ENCODE measurements at regions not wholly inside any gene's neighbourhood (a gene's known extent, or its start where the extent isn't known, plus 50 kb on each side); places are given as distances from the start of the nearest gene placed in this dataset.

- peaks cover 8% of the 10 kb centered on the region for H3K27me3 Mint-ChIP-seq
- TF ChIP-seq, protein P1, sequence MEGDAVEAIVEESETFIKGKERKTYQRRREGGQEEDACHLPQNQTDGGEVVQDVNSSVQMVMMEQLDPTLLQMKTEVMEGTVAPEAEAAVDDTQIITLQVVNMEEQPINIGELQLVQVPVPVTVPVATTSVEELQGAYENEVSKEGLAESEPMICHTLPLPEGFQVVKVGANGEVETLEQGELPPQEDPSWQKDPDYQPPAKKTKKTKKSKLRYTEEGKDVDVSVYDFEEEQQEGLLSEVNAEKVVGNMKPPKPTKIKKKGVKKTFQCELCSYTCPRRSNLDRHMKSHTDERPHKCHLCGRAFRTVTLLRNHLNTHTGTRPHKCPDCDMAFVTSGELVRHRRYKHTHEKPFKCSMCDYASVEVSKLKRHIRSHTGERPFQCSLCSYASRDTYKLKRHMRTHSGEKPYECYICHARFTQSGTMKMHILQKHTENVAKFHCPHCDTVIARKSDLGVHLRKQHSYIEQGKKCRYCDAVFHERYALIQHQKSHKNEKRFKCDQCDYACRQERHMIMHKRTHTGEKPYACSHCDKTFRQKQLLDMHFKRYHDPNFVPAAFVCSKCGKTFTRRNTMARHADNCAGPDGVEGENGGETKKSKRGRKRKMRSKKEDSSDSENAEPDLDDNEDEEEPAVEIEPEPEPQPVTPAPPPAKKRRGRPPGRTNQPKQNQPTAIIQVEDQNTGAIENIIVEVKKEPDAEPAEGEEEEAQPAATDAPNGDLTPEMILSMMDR (IDR thresholded peaks at IDR 0.05): no peak
- no peaks in the 10 kb centered on the region for H3K9me3 Mint-ChIP-seq
- no peaks in the 10 kb centered on the region for H3K4me1 Mint-ChIP-seq (ENCODE audit: low read depth)
- DNase-seq (no peak), ATAC-seq (no peak)
- no peak overlapping the region for H3K27ac Mint-ChIP-seq
- H3K36me3 Mint-ChIP-seq (ENCODE audit: low read depth): no peaks in the 10 kb centered on the region
- intact Hi-C loops (cut with micrococcal nuclease): no loop called here
- ChIA-PET CTCF (no interaction called here), POLR2A (no interaction called here)
- no peak overlapping the region for H3K4me3 Mint-ChIP-seq
These were observed 977.8 kb upstream of the NR2F2 start for GRCh38 chr15:95352631-95353187.

DNA sequence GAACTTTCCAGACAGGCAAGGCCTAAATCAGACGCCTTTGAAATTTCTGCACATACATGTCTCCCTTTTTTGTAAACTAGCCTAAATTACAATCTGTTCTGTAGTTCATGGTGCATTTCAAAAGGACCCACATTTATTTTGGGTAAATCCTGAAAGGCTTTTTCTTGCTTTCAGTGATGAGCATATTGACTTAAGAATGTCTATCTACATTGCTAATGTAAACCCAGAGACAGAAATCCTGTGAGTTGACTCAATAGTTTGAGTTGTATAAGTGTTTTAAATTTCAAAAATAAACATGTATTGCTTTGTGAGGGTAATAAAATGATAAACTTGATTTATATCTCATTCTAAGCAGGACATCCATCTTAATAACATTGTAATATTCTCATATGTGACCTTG, 977.0 kb upstream of the NR2F2 start:
- H3K36me3 Mint-ChIP-seq (ENCODE audit: low read depth): no peaks in the 10 kb centered on the region
- ATAC-seq (no peak), DNase-seq (no peak)
- CTCF ChIA-PET: no interaction called here
- TF ChIP-seq, protein P1 (IDR thresholded peaks at IDR 0.05): no peak
- no peak overlapping the region for H3K27ac Mint-ChIP-seq
- POLR2A ChIA-PET: no interaction called here
- H3K27me3 Mint-ChIP-seq: peaks cover 9% of the 10 kb centered on the region
- no peaks in the 10 kb centered on the region for H3K4me1 Mint-ChIP-seq (ENCODE audit: low read depth)
- intact Hi-C loops (cut with micrococcal nuclease): no loop called here
- H3K9me3 Mint-ChIP-seq: no peaks in the 10 kb centered on the region
- H3K4me3 Mint-ChIP-seq: no peak overlapping the region

DNA sequence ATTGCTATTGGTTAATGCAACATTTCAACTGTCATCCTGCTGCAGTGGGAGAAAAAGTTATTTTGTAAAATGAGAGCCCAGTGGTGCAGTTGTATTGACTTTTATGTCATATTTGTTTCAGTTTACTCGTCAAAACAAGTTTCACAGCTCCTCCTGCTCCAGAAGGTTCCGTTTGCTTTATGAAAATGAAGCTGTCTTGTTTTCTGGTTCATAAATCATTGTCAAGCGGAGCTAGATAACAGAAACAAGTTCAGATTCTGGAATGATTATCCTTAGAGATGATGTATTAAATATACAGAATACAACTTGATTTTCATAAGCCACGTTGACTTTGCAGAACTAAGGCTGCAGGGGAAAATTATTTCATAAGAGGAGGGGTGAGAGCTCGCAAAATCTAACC, 970.5 kb upstream of the NR2F2 start:
- TF ChIP-seq, protein P1 (IDR thresholded peaks at IDR 0.05): no peak
- Mint-ChIP-seq H3K4me3 (no peak overlapping the region), H3K27me3 (peaks cover 16% of the 10 kb centered on the region), H3K4me1 (ENCODE audit: low read depth) (no peaks in the 10 kb centered on the region), H3K36me3 (ENCODE audit: low read depth) (no peaks in the 10 kb centered on the region), H3K9me3 (peaks cover 6% of the 10 kb centered on the region), H3K27ac (no peak overlapping the region)
- ChIA-PET POLR2A (no interaction called here), CTCF (no interaction called here)
- intact Hi-C loops (cut with micrococcal nuclease): no loop called here
- ATAC-seq (no peak), DNase-seq (no peak)

DNA sequence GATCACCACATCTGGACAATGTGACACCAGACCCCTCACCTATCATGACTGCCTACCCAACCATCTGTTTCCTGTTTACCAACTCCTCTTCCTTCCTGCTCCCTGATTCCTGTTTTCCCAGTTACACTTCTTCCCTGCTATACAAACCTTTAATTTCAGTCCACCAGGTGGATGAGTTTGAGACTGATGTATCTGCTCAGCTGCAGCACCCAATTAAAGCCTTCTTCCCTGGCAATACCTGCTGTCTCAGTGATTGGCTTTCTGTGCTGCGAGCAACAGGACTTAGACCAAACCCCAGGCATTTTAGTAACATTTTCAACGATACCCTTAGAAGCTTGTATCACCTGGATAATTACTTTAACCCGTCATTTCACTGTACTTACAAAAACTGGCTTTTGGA, 968.2 kb upstream of the NR2F2 start:
- ChIA-PET CTCF (no interaction called here), POLR2A (no interaction called here)
- intact Hi-C loops (cut with micrococcal nuclease): no loop called here
- Mint-ChIP-seq H3K36me3 (ENCODE audit: low read depth) (no peaks in the 10 kb centered on the region), H3K27ac (no peak overlapping the region), H3K4me1 (ENCODE audit: low read depth) (no peaks in the 10 kb centered on the region), H3K27me3 (peaks cover 11% of the 10 kb centered on the region), H3K4me3 (no peak overlapping the region), H3K9me3 (peaks cover 6% of the 10 kb centered on the region)
- TF ChIP-seq, protein P1 (IDR thresholded peaks at IDR 0.05): no peak
- ATAC-seq (no peak), DNase-seq (no peak)

DNA sequence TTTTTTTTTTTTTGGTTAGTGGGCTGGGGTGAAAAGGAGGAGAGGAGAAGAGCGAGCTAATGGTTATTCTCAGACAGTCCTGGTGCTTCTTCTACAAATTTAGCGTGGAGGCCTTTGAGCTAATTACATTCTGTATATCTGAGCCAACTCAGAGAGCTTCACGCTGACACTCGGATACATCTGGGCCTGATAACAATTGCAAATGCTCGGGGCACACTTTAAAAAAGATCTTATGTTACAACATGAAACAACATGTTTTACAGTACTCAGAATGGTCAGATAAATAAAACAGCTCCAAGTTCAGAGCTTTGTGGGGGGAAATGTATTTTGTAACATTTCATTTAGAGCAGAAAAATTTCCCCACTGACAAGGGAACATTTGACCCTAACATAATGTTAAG, 966.9 kb upstream of the NR2F2 start:
- CTCF ChIA-PET: interaction anchor here (0.9 kb wide), 1 partner anchor 70 kb away, joined by 3 read pairs; no protein-coding TSS in a partner anchor
- DNase-seq (no peak), ATAC-seq (no peak)
- Mint-ChIP-seq H3K36me3 (ENCODE audit: low read depth) (no peaks in the 10 kb centered on the region), H3K9me3 (peaks cover 6% of the 10 kb centered on the region), H3K4me3 (no peak overlapping the region), H3K27me3 (peaks cover 5% of the 10 kb centered on the region), H3K27ac (no peak overlapping the region), H3K4me1 (ENCODE audit: low read depth) (no peaks in the 10 kb centered on the region)
- POLR2A ChIA-PET: no interaction called here
- intact Hi-C loops (cut with micrococcal nuclease): no loop called here
- TF ChIP-seq, protein P1 (IDR thresholded peaks at IDR 0.05): no peak

Measured in activated CD8-positive, alpha-beta T cell treated with anti-CD3 and anti-CD28 coated beads for 36 hours (primary cell).